Prostate gland (tissue), 2 donors: ENCODE measurements at regions not wholly inside any gene's neighbourhood (a gene's known extent, or its start where the extent isn't known, plus 50 kb on each side); places are given as distances from the start of the nearest gene placed in this dataset.

Experiments
- DNase-seq: peaks from one replicate; pipeline ENCODE4 v3.0.0-alpha.2; 2019; ENCODE audit warnings: low spot score
- H3K27ac ChIP-seq, 2 donors: fragments of 200-600 bp; sonication (generic); 2 replicates each; pipeline ENCODE4 v1.5.1; 2017 to 2019
- H3K27me3 ChIP-seq: fragments of 200-600 bp; sonication (generic); replicated peaks from 2 replicates; pipeline ENCODE4 v1.5.1; 2019; ENCODE audit not compliant: insufficient read depth
- H3K36me3 ChIP-seq, 2 donors: fragments of 200-600 bp; sonication (generic); 1 replicate in 1 of 2; 2 replicates in 1 of 2; pipeline versions ENCODE4 v1.5.1 to v1.8.1; 2017 to 2019
- H3K4me1 ChIP-seq: fragments of 200-600 bp; sonication (generic); replicated peaks from 2 replicates; pipeline ENCODE4 v1.5.1; 2019
- H3K4me3 ChIP-seq, 2 donors: fragments of 200-600 bp; sonication (generic); 2 replicates each; pipeline ENCODE4 v1.5.1; 2017 to 2019
- H3K9me3 ChIP-seq: fragments of 200-600 bp; sonication (generic); 2 replicates; pipeline ENCODE4 v1.5.1; 2017
- CTCF ChIP-seq, 4 experiments: fragments of 200-600 bp in 2 of 4; fragments of 450-650 bp in 2 of 4; sonication (generic) in 2 of 4; IDR thresholded peaks; 1 replicate in 3 of 4; 2 replicates in 1 of 4; pipeline ENCODE4 v1.5.1; 2016 to 2019; ENCODE audit warnings: antibody characterized with exemption in 4 of 4, mild to moderate bottlenecking in 2 of 4, moderate library complexity in 2 of 4
- POLR2A ChIP-seq: fragments of 450-650 bp; IDR thresholded peaks from one replicate; pipeline ENCODE4 v1.6.1; 2016; ENCODE audit warnings: antibody characterized with exemption, mild to moderate bottlenecking
- POLR2AphosphoS5 ChIP-seq: sonication (generic); formaldehyde crosslinking; IDR thresholded peaks from one replicate; pipeline ENCODE4 v1.6.1; 2017; ENCODE audit warnings: antibody characterized with exemption
- WGBS: methylation state at CpG from one replicate; pipeline ENCODE4 v1.1.5; 2018; 5-methylcytosine and 5-hydroxymethylcytosine counted together
- intact Hi-C: fragments of 100-400 bp; cut with DNase I; formaldehyde crosslinking; loops from one replicate; pipeline ENCODE4 v1.14.2; 2022

DNA sequence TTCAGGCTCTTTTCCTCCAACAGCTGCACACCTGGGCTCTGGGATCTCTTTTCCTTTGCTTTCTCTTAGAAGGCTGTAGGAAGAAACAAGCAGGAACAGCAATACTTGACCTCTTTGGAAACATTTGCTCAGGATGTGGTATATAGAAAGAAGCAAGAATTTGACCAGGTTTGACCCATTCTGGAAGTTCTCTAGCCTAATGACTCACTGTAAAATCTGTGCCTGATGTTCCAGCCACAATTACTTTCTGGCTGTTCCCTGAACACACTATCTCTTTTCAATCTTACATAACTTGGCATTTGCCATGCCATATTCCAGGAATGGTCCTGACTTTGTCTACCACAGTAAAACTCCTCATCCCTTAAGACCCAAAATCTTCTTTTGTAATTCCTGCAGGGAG, 419.9 kb upstream of the DAB1 start:
- Histone ChIP-seq H3K36me3 (no peaks in the 10 kb centered on the region), H3K4me3 (no peak overlapping the region), H3K27ac (no peak overlapping the region), H3K27me3 (no peaks in the 10 kb centered on the region), H3K9me3 (no peaks in the 10 kb centered on the region), H3K4me1 (no peaks in the 10 kb centered on the region)
- no peak for TF ChIP-seq POLR2A
- intact Hi-C loops, result no loop called here
- DNase-seq, result no peak

- H3K36me3 ChIP-seq, result no peaks in the 10 kb centered on the region
- 29% methylated on average over 1 of the region's 1 CpG for WGBS
Measured at GRCh38 chr1:57839526-57839925, 415.7 kb upstream of the DAB1 start.

GRCh38 chr1:57839067-57839466, 415.2 kb upstream of the DAB1 start:
- TF ChIP-seq POLR2A (no peak), CTCF (IDR thresholded peaks at IDR 0.05) (no peak), POLR2AphosphoS5 (no peak)
- WGBS, result 79% methylated on average over 1 of the region's 1 CpG
- no peaks in the 10 kb centered on the region for H3K9me3 ChIP-seq
- H3K27me3 ChIP-seq, result no peaks in the 10 kb centered on the region
- H3K36me3 ChIP-seq, result no peaks in the 10 kb centered on the region
- no peaks in the 10 kb centered on the region for H3K4me1 ChIP-seq
- H3K27ac ChIP-seq, result no peak overlapping the region
- no peak for DNase-seq
- H3K4me3 ChIP-seq, result no peak overlapping the region
- intact Hi-C loops, result no loop called here

More at GRCh38 chr1:57839526-57839925, 415.7 kb upstream of the DAB1 start:
- Histone ChIP-seq H3K9me3 (no peaks in the 10 kb centered on the region), H3K4me1 (no peaks in the 10 kb centered on the region), H3K27ac (no peak overlapping the region), H3K27me3 (no peaks in the 10 kb centered on the region), H3K4me3 (no peak overlapping the region)
- no peak for TF ChIP-seq POLR2A
- TF ChIP-seq POLR2AphosphoS5, result no peak
- no peak for TF ChIP-seq CTCF (IDR thresholded peaks at IDR 0.05)
- no peak for DNase-seq
- intact Hi-C loops, result no loop called here

DNA sequence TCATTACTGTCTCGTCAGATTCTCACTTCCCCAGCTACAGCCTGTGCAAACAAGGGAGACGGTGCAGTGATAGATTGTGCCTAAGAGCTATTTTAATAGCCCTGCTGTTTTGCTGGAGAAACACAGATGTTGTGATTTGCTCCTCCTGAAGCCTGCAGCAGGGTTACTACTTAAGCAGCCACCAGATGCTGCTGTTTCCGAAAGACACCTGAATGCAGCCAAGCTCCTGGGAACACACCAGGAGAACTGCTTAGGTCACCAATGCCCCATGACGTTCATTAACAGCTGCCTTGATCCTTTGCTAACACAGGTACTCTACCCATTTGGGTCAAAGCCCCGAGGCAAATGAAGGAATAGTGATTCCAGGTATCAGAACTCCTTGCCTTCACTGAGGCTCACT, 411.8 kb upstream of the DAB1 start:
- 44% methylated on average over 5 of the region's 5 CpGs for WGBS
- H3K27me3 ChIP-seq, result no peaks in the 10 kb centered on the region
- H3K36me3 ChIP-seq, result no peaks in the 10 kb centered on the region
- intact Hi-C loops, result no loop called here
- H3K4me3 ChIP-seq, result no peak overlapping the region
- no peak for DNase-seq
- no peaks in the 10 kb centered on the region for H3K9me3 ChIP-seq
- H3K27ac ChIP-seq, result no peak overlapping the region
- no peak for TF ChIP-seq CTCF (IDR thresholded peaks at IDR 0.05)
- no peak for TF ChIP-seq POLR2AphosphoS5
- TF ChIP-seq POLR2A, result no peak
- H3K4me1 ChIP-seq, result no peaks in the 10 kb centered on the region

- intact Hi-C loops, result no loop called here
- 64% methylated on average over 2 of the region's 2 CpGs for WGBS
- Histone ChIP-seq H3K36me3 (no peaks in the 10 kb centered on the region), H3K9me3 (no peaks in the 10 kb centered on the region), H3K4me3 (no peak overlapping the region), H3K27me3 (no peaks in the 10 kb centered on the region), H3K27ac (no peak overlapping the region), H3K4me1 (no peaks in the 10 kb centered on the region)
- TF ChIP-seq CTCF (IDR thresholded peaks at IDR 0.05), result no peak
- no peak for TF ChIP-seq POLR2A
- TF ChIP-seq POLR2AphosphoS5, result no peak
- no peak for DNase-seq
Measured at GRCh38 chr1:57833296-57833695, 409.4 kb upstream of the DAB1 start.
